ENCODE measurements at regions not wholly inside any gene's neighbourhood (a gene's known extent, or its start where the extent isn't known, plus 50 kb on each side); places are given as distances from the start of the nearest gene placed in this dataset.

GRCh38 chr4:146577111-146577510, 55.4 kb upstream of the SLC10A7 start:
- no peak for DNase-seq

GRCh38 chr4:146582864-146583263, 55.8 kb upstream of the POU4F2 start:
- peak; percentile 53 to 55 for DNase-seq

GRCh38 chr4:146585761-146586333, 52.8 kb upstream of the POU4F2 start:
- peak; percentile 32 to 43 for DNase-seq

Measured in Kasumi-1 (cell line).